Immature natural killer cell (primary cell): ENCODE measurements at regions not wholly inside any gene's neighbourhood (a gene's known extent, or its start where the extent isn't known, plus 50 kb on each side); places are given as distances from the start of the nearest gene placed in this dataset.

Experiments used
- DNase-seq, 3 donors: peaks; one replicate each; pipeline ENCODE4 v3.0.0; 2022; ENCODE audit warnings: mixed read lengths in 1 of 3
- H3K27ac Mint-ChIP-seq, 6 donors: one replicate each; pipeline ENCODE4 v1.8.0; 2020; ENCODE audit warnings: mixed read lengths in 6 of 6, mild to moderate bottlenecking in 5 of 6, inconsistent platforms in 4 of 6, moderate library complexity in 3 of 6
- H3K27me3 Mint-ChIP-seq, 3 donors: one replicate each; pipeline ENCODE4 v1.8.0; 2020 to 2021; ENCODE audit warnings: low read depth in 3 of 3, mild to moderate bottlenecking in 3 of 3, mixed read lengths in 3 of 3, moderate library complexity in 3 of 3, inconsistent platforms in 1 of 3
- H3K36me3 Mint-ChIP-seq, 3 donors: one replicate each; pipeline ENCODE4 v1.8.0; 2020; ENCODE audit warnings: mixed read lengths in 3 of 3, inconsistent platforms in 2 of 3, mild to moderate bottlenecking in 2 of 3
- H3K4me1 Mint-ChIP-seq, 2 donors: one replicate each; pipeline ENCODE4 v1.8.0; 2020; ENCODE audit warnings: inconsistent platforms in 2 of 2, mild to moderate bottlenecking in 2 of 2, mixed read lengths in 2 of 2, moderate library complexity in 1 of 2
- H3K4me3 Mint-ChIP-seq, 5 donors: one replicate each; pipeline ENCODE4 v1.8.0; 2020; ENCODE audit warnings: mild to moderate bottlenecking in 5 of 5, mixed read lengths in 5 of 5, inconsistent platforms in 3 of 5, moderate library complexity in 3 of 5
- H3K9me3 Mint-ChIP-seq, 6 donors: one replicate each; pipeline ENCODE4 v1.8.0; 2020; ENCODE audit warnings: mild to moderate bottlenecking in 6 of 6, mixed read lengths in 6 of 6, inconsistent platforms in 4 of 6, moderate library complexity in 3 of 6

GRCh38 chr18:70936160-70936559 lies 647.3 kb downstream of the SOCS6 start:
- Mint-ChIP-seq H3K4me3 (no peak overlapping the region), H3K36me3 (no peaks in the 10 kb centered on the region)

GRCh38 chr18:70931942-70932814 lies 643.3 kb downstream of the SOCS6 start:
- Mint-ChIP-seq H3K36me3 (no peaks in the 10 kb centered on the region), H3K27ac (no peak overlapping the region), H3K4me1 (no peaks in the 10 kb centered on the region), H3K9me3 (peaks cover 0 to 12% (median 3%) of the 10 kb centered on the region in 6 donors), H3K4me3 (no peak overlapping the region), H3K27me3 (peaks cover 0 to 2% (median 0%) of the 10 kb centered on the region in 3 donors)
- no peak for DNase-seq

More at GRCh38 chr18:70936160-70936559, 647.3 kb downstream of the SOCS6 start:
- no peak overlapping the region for H3K27ac Mint-ChIP-seq
- H3K27me3 Mint-ChIP-seq = peaks cover 0 to 2% (median 0%) of the 10 kb centered on the region in 3 donors
- peaks cover 0 to 8% (median 4%) of the 10 kb centered on the region in 6 donors for H3K9me3 Mint-ChIP-seq
- no peak for DNase-seq
- H3K4me1 Mint-ChIP-seq = no peaks in the 10 kb centered on the region

DNA sequence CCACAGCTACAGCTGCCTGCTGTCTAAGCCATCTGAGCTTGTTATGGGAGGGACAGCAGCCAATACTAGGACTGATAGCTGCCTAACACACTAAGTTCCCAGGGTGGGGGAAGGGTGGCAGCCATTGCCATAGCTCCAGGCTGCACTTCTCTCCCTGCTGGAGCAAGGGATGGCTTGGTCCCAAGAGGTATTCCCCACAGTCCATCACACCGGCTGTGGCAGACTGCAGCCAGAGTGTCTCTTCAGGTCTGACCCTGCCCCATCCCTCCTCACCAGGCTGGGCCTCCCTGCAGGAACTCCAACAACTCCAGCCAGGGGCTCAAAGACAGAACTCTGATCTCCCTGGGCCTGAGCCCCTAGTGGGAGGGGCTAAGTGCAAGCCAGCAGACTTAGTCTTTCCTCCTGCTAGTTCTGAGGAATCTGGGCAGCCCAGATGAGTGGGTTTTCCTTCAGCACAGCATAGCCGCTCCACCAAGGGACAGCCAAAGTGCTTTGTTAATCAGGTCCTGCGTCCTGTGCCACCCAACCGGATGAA lies 632.1 kb downstream of the SOCS6 start:
- H3K27ac Mint-ChIP-seq = no peak overlapping the region
- H3K4me3 Mint-ChIP-seq = no peak overlapping the region
- H3K27me3 Mint-ChIP-seq = peaks cover 0 to 2% (median 0%) of the 10 kb centered on the region in 3 donors
- no peak for DNase-seq
- H3K9me3 Mint-ChIP-seq = peaks cover 0 to 16% (median 11%) of the 10 kb centered on the region in 6 donors
- no peaks in the 10 kb centered on the region for H3K36me3 Mint-ChIP-seq
- H3K4me1 Mint-ChIP-seq = no peaks in the 10 kb centered on the region

- H3K36me3 Mint-ChIP-seq = no peaks in the 10 kb centered on the region
- H3K27me3 Mint-ChIP-seq = no peaks in the 10 kb centered on the region
- DNase-seq = no peak
- H3K9me3 Mint-ChIP-seq = peaks cover under 1 to 12% (median 3%) of the 10 kb centered on the region in 6 donors
- no peak overlapping the region for H3K4me3 Mint-ChIP-seq
- no peak overlapping the region for H3K27ac Mint-ChIP-seq
- no peaks in the 10 kb centered on the region for H3K4me1 Mint-ChIP-seq
These were observed 618.8 kb downstream of the SOCS6 start for GRCh38 chr18:70907673-70908072.

- Mint-ChIP-seq H3K27ac (no peak overlapping the region), H3K4me1 (no peaks in the 10 kb centered on the region), H3K27me3 (no peaks in the 10 kb centered on the region), H3K9me3 (peaks cover 0 to 8% (median 5%) of the 10 kb centered on the region in 6 donors), H3K36me3 (no peaks in the 10 kb centered on the region), H3K4me3 (no peak overlapping the region)
- no peak for DNase-seq
These were observed 603.5 kb downstream of the SOCS6 start for GRCh38 chr18:70892381-70892780.

DNA sequence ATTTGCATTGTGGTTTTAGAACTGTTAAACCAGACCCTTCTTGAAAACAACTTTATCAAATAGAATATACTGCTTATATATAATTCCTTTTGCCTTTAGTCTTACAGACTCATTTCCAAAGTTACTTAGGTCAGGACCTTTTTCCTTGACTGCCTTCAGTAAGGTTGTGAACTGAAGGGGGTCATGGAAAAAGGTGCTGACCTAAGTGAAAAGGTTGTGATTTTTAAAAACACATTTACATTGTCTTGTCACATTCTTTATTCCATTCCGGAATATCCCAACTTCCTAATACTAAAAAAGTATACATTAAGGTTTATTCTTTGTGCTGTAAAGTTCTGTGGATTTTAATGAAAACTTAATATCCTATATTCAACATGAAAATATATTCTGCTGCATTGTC lies 581.4 kb downstream of the SOCS6 start:
- Mint-ChIP-seq H3K36me3 (no peaks in the 10 kb centered on the region), H3K27ac (no peak overlapping the region), H3K4me3 (no peak overlapping the region), H3K4me1 (no peaks in the 10 kb centered on the region), H3K9me3 (peaks cover 0 to 23% (median 5%) of the 10 kb centered on the region in 6 donors), H3K27me3 (no peaks in the 10 kb centered on the region)
- no peak for DNase-seq

DNA sequence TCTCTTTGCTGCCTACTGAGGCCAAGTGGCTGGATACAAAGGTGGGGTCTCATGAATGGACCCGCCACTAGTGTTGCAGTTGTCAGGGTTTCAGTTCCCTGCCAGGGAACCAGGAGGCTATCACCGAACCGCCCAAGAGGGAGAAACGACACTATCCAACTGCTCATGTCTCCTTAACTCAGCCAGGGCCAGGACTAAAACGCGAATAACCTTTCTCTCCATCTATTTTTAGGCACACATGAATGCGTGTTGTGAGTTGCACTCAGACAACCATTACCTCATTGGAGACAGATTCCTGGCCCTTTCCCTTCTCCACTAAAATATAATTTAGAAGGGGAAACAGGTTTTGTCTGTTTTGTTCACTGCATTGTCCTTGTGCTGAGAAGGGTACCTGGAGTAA lies 559.5 kb downstream of the SOCS6 start:
- H3K36me3 Mint-ChIP-seq = no peaks in the 10 kb centered on the region
- DNase-seq = no peak
- no peaks in the 10 kb centered on the region for H3K27me3 Mint-ChIP-seq
- no peak overlapping the region for H3K27ac Mint-ChIP-seq
- H3K4me3 Mint-ChIP-seq = no peak overlapping the region
- H3K4me1 Mint-ChIP-seq = no peaks in the 10 kb centered on the region
- peaks cover 0 to 17% (median 7%) of the 10 kb centered on the region in 6 donors for H3K9me3 Mint-ChIP-seq

DNA sequence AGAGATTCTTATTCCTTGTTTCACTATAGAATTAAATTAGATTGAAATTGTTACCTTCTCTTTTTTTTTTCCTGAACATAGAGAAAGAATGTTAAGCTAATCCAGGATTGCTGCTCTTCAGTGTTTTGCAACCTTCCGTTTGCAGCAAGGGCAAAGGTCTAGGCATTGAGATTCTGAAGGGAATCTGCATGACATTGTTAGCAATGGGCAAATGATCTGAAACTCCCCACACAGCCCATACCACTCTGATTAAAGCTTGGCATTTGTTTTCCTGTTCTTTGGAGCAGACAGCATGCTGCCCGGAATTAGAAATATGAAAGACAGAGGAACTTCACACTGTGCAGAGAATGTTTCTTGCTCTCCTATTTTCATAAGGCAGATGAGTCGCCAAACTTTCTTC lies 551.8 kb downstream of the SOCS6 start:
- Mint-ChIP-seq H3K27me3 (peaks cover 0 to 2% (median 0%) of the 10 kb centered on the region in 3 donors), H3K27ac (no peak overlapping the region)

GRCh38 chr18:70827632-70828031 lies 538.8 kb downstream of the SOCS6 start:
- Mint-ChIP-seq H3K36me3 (no peaks in the 10 kb centered on the region), H3K9me3 (peaks cover 0 to 12% (median 1%) of the 10 kb centered on the region in 6 donors), H3K27ac (no peak overlapping the region), H3K4me3 (no peak overlapping the region), H3K27me3 (peaks cover 0 to 4% (median 0%) of the 10 kb centered on the region in 3 donors), H3K4me1 (no peaks in the 10 kb centered on the region)
- DNase-seq = no peak

More for the DNA sequence above, 551.8 kb downstream of the SOCS6 start:
- no peak for DNase-seq
- H3K4me1 Mint-ChIP-seq = no peaks in the 10 kb centered on the region
- H3K4me3 Mint-ChIP-seq = no peak overlapping the region
- peaks cover 0 to 27% (median 3%) of the 10 kb centered on the region in 6 donors for H3K9me3 Mint-ChIP-seq
- H3K36me3 Mint-ChIP-seq = no peaks in the 10 kb centered on the region

GRCh38 chr18:70826571-70826970 lies 537.7 kb downstream of the SOCS6 start:
- peaks cover 0 to 2% (median 0%) of the 10 kb centered on the region in 3 donors for H3K27me3 Mint-ChIP-seq
- H3K9me3 Mint-ChIP-seq = peaks cover 0 to 10% (median 1%) of the 10 kb centered on the region in 6 donors
- H3K27ac Mint-ChIP-seq = no peak overlapping the region
- H3K4me1 Mint-ChIP-seq = no peaks in the 10 kb centered on the region
- no peak overlapping the region for H3K4me3 Mint-ChIP-seq
- no peaks in the 10 kb centered on the region for H3K36me3 Mint-ChIP-seq
- no peak for DNase-seq

DNA sequence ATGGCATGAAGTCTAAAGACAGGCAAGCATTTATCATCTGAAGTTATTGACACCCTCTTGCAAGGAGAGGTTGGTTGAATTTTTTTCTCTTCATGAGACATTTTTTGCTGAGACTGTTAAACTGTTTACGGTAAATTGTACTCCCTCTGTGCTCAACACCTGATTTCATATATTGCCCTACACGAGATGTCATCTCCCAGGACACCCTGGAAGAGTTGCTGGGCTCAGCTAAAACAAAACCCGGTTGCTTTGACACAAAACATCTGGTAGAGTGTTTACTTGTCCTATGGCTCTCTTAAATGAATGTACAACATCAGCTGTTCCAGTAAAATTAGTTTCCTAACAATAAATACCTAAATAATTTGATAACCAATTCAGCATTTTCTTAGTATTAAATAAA lies 533.8 kb downstream of the SOCS6 start:
- no peak for DNase-seq

GRCh38 chr18:70822117-70822516 lies 533.3 kb downstream of the SOCS6 start:
- no peaks in the 10 kb centered on the region for H3K4me1 Mint-ChIP-seq
- DNase-seq = no peak
- H3K9me3 Mint-ChIP-seq = peaks cover 0 to 4% (median 1%) of the 10 kb centered on the region in 6 donors
- no peak overlapping the region for H3K4me3 Mint-ChIP-seq
- peaks cover 0 to 2% (median 0%) of the 10 kb centered on the region in 3 donors for H3K27me3 Mint-ChIP-seq
- no peaks in the 10 kb centered on the region for H3K36me3 Mint-ChIP-seq
- no peak overlapping the region for H3K27ac Mint-ChIP-seq

More for the DNA sequence above, 533.8 kb downstream of the SOCS6 start:
- H3K4me1 Mint-ChIP-seq = no peaks in the 10 kb centered on the region
- H3K27ac Mint-ChIP-seq = no peak overlapping the region
- H3K36me3 Mint-ChIP-seq = no peaks in the 10 kb centered on the region
- H3K4me3 Mint-ChIP-seq = no peak overlapping the region
- peaks cover 0 to 4% (median 1%) of the 10 kb centered on the region in 6 donors for H3K9me3 Mint-ChIP-seq
- H3K27me3 Mint-ChIP-seq = peaks cover 0 to 2% (median under 1%) of the 10 kb centered on the region in 3 donors

GRCh38 chr18:70808481-70809056 lies 519.7 kb downstream of the SOCS6 start:
- Mint-ChIP-seq H3K36me3 (no peaks in the 10 kb centered on the region), H3K4me3 (no peak overlapping the region), H3K9me3 (peaks cover 0 to 25% (median 6%) of the 10 kb centered on the region in 6 donors), H3K27me3 (peaks cover 0 to 2% (median 0%) of the 10 kb centered on the region in 3 donors), H3K27ac (no peak overlapping the region), H3K4me1 (no peaks in the 10 kb centered on the region)
- DNase-seq = no peak

- DNase-seq = peak in 2 of 3 donors; percentile 1 to 4
- Mint-ChIP-seq H3K36me3 (no peaks in the 10 kb centered on the region), H3K27ac (no peak overlapping the region), H3K9me3 (peaks cover 0 to 6% (median 0%) of the 10 kb centered on the region in 6 donors), H3K4me1 (no peaks in the 10 kb centered on the region), H3K27me3 (peaks cover 0 to 5% (median 4%) of the 10 kb centered on the region in 3 donors), H3K4me3 (no peak overlapping the region)
These were observed 493.1 kb downstream of the SOCS6 start for GRCh38 chr18:70781860-70782453.
